Calu3 (cell line): ENCODE measurements at regions not wholly inside any gene's neighbourhood (a gene's known extent, or its start where the extent isn't known, plus 50 kb on each side); places are given as distances from the start of the nearest gene placed in this dataset.
"Not testable (repeated sequence)": the region's sequence is repeated elsewhere in the genome, so short reads cannot be mapped to it uniquely, and the experiment has no call there.

Experiments used
- BruUV-seq: library from RNA; stranded (reverse); fragments of 400-500 nt; replicated peaks from 2 replicates; lab custom pipeline; 2021; lab: Mats Ljungman, UMichigan
- CTCF ChIA-PET: fragments of 300-600 bp; sonication (Branson Sonifier 250); formaldehyde crosslinking; loops from one replicate; lab custom pipeline; 2022; ENCODE audit warnings: antibody characterized with exemption; lab: Charles Lee
- DNase-seq: peaks from one replicate; pipeline ENCODE4 v3.0.0; 2022
- H3K27ac Mint-ChIP-seq: one replicate; pipeline ENCODE4 v1.8.0; 2022; ENCODE audit warnings: mixed read lengths; ENCODE audit not compliant: unreplicated experiment
- H3K27me3 Mint-ChIP-seq: one replicate; pipeline ENCODE4 v1.8.0; 2022; ENCODE audit warnings: mixed read lengths; ENCODE audit not compliant: unreplicated experiment
- H3K36me3 Mint-ChIP-seq: one replicate; pipeline ENCODE4 v1.8.0; 2022; ENCODE audit warnings: mild to moderate bottlenecking, moderate library complexity, mixed read lengths; ENCODE audit not compliant: insufficient read depth, unreplicated experiment
- H3K4me1 Mint-ChIP-seq: one replicate; pipeline ENCODE4 v1.8.0; 2022; ENCODE audit warnings: mild to moderate bottlenecking, low read depth, mixed read lengths; ENCODE audit not compliant: unreplicated experiment
- H3K4me3 Mint-ChIP-seq: one replicate; pipeline ENCODE4 v1.8.0; 2022; ENCODE audit warnings: mild to moderate bottlenecking, low read depth, moderate library complexity, mixed read lengths; ENCODE audit not compliant: unreplicated experiment
- H3K9me3 Mint-ChIP-seq: one replicate; pipeline ENCODE4 v1.8.0; 2022; ENCODE audit warnings: low read depth, mixed read lengths; ENCODE audit not compliant: unreplicated experiment
- intact Hi-C: fragments of 100-400 bp; cut with micrococcal nuclease; formaldehyde crosslinking; loops from one replicate; pipeline ENCODE4 v1.10.0; 2022; ENCODE audit not compliant: unreplicated experiment
- TF ChIP-seq, protein P1 (sequence below): fragments of 200-600 bp; IDR thresholded peaks from one replicate; pipeline ENCODE4 v1.8.0; 2022; ENCODE audit warnings: antibody characterized with exemption; ENCODE audit not compliant: unreplicated experiment

DNA sequence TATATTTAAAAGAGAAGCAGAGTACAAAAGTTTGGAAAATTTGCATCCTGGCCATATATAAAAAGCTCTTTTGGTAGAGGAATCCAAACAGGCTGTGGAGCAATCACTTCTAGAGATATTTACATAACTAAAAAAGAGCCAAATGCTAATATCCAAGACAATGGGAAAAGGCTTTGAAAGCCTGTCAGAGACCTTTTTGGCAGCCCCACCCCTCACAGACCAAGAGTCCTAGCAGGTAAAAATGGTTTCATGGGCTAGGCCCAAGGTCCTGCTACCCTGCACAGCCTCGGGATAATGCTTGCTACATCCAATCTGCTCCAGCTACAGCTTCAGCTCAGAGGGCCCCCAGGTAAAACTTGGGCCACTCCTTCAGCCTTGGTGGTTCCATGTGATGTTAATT is 430.2 kb upstream of the KCND2 start:
- TF ChIP-seq, protein P1, sequence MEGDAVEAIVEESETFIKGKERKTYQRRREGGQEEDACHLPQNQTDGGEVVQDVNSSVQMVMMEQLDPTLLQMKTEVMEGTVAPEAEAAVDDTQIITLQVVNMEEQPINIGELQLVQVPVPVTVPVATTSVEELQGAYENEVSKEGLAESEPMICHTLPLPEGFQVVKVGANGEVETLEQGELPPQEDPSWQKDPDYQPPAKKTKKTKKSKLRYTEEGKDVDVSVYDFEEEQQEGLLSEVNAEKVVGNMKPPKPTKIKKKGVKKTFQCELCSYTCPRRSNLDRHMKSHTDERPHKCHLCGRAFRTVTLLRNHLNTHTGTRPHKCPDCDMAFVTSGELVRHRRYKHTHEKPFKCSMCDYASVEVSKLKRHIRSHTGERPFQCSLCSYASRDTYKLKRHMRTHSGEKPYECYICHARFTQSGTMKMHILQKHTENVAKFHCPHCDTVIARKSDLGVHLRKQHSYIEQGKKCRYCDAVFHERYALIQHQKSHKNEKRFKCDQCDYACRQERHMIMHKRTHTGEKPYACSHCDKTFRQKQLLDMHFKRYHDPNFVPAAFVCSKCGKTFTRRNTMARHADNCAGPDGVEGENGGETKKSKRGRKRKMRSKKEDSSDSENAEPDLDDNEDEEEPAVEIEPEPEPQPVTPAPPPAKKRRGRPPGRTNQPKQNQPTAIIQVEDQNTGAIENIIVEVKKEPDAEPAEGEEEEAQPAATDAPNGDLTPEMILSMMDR, result no peak
- CTCF ChIA-PET, result no interaction called here
- no peaks in the 10 kb centered on the region for H3K4me1 Mint-ChIP-seq
- H3K36me3 Mint-ChIP-seq, result no peaks in the 10 kb centered on the region
- no peak for DNase-seq
- no peaks in the 10 kb centered on the region for H3K27me3 Mint-ChIP-seq
- BruUV-seq, result no TSS peak
- peaks cover 3% of the 10 kb centered on the region for H3K9me3 Mint-ChIP-seq
- H3K4me3 Mint-ChIP-seq, result no peak overlapping the region
- H3K27ac Mint-ChIP-seq, result no peak overlapping the region
- intact Hi-C loops, result no loop called here

DNA sequence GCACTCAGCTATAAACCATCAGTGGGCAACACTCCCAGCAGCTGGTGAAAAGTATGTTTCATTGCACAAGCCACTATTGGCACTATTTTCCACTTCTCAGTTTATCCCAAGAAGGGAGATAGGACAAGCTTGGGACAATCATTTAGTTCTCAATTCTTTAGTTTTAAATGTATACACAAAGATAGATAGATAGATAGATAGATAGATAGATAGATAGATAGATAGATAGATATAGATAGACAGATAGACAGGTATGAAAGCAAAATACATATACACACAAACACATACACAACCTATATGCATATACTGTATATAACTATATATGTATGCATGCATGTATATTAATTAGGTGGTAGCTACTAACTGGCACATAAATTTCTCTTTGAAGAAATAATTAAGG is 411.6 kb upstream of the KCND2 start:
- Mint-ChIP-seq H3K27me3 (no peaks in the 10 kb centered on the region), H3K36me3 (no peaks in the 10 kb centered on the region), H3K27ac (no peak overlapping the region), H3K9me3 (peaks cover 4% of the 10 kb centered on the region), H3K4me1 (no peaks in the 10 kb centered on the region), H3K4me3 (no peak overlapping the region)
- no TSS peak for BruUV-seq
- no peak for DNase-seq
- TF ChIP-seq, protein P1, result no peak
- intact Hi-C loops, result no loop called here
- CTCF ChIA-PET, result no interaction called here

DNA sequence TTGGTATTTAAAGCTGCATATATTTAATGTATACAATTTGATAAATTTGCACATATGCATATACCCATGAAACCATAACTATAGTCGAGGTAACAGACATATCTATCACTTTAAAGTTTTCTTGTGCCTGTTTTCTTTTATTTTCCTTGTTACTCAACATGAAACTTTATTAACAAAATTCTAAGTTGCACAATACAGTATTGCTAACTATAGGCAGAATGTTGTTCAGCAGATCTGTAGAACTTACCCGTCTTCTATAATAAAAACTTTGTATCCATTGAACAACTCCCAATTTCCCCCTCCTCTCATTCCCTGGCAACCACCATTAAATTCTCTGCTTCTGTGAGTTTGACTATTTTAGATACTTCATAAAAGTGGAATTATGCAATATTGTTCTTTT is 404.6 kb upstream of the KCND2 start:
- no peak overlapping the region for H3K4me3 Mint-ChIP-seq
- intact Hi-C loops, result no loop called here
- TF ChIP-seq, protein P1, result no peak
- no peaks in the 10 kb centered on the region for H3K27me3 Mint-ChIP-seq
- no peak overlapping the region for H3K27ac Mint-ChIP-seq
- no peak for DNase-seq
- CTCF ChIA-PET, result no interaction called here
- H3K4me1 Mint-ChIP-seq, result no peaks in the 10 kb centered on the region
- no TSS peak for BruUV-seq
- H3K9me3 Mint-ChIP-seq, result no peaks in the 10 kb centered on the region
- no peaks in the 10 kb centered on the region for H3K36me3 Mint-ChIP-seq

DNA sequence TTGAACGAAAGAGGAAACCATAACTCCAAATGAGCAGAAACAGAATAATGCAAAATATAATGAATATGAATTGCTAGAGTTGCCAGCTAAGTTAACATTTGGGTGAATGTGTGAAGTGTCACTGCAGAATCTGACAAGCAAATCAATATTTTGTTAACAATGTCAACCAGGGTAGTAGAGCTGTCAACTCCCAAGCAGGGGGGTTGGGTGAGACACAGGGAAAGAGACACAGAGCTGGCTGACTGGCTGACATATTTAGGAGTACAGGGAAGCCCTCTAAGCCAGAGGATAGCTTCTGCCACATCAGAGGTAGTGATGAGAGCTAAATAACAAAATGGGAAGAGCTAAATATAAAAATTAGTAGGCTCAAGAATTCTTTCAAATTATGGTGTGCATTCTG is 393.1 kb upstream of the KCND2 start:
- Mint-ChIP-seq H3K27me3 (no peaks in the 10 kb centered on the region), H3K4me3 (no peak overlapping the region), H3K36me3 (no peaks in the 10 kb centered on the region), H3K4me1 (no peaks in the 10 kb centered on the region), H3K9me3 (no peaks in the 10 kb centered on the region), H3K27ac (no peak overlapping the region)
- intact Hi-C loops, result no loop called here
- no peak for DNase-seq
- TF ChIP-seq, protein P1, result no peak
- CTCF ChIA-PET, result no interaction called here
- BruUV-seq, result no TSS peak

DNA sequence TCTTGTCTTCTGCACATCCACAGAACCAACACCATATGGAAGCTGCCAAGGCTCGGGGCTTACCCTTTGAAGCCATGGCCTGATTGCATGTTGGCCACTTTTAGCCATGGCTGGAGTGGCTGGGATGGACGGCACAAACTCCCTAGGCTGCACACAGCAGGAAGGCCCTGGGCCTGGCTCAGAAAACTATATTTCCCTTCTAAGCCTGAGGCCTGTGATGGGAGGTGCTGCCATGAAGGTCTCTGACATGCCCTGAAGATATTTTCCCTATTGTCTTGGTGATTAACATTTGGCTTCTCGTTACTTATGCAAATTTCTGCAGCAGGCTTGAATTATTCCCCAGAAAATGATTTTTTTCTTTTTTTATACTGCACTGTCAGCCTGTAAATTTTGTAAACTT is 387.0 kb upstream of the KCND2 start:
- CTCF ChIA-PET, result no interaction called here
- no TSS peak for BruUV-seq
- H3K27me3 Mint-ChIP-seq, result no peaks in the 10 kb centered on the region
- DNase-seq, result no peak
- intact Hi-C loops, result no loop called here
- H3K36me3 Mint-ChIP-seq, result no peaks in the 10 kb centered on the region
- peaks cover 4% of the 10 kb centered on the region for H3K9me3 Mint-ChIP-seq
- H3K27ac Mint-ChIP-seq, result no peak overlapping the region
- TF ChIP-seq, protein P1, result no peak
- H3K4me3 Mint-ChIP-seq, result no peak overlapping the region
- H3K4me1 Mint-ChIP-seq, result no peaks in the 10 kb centered on the region

DNA sequence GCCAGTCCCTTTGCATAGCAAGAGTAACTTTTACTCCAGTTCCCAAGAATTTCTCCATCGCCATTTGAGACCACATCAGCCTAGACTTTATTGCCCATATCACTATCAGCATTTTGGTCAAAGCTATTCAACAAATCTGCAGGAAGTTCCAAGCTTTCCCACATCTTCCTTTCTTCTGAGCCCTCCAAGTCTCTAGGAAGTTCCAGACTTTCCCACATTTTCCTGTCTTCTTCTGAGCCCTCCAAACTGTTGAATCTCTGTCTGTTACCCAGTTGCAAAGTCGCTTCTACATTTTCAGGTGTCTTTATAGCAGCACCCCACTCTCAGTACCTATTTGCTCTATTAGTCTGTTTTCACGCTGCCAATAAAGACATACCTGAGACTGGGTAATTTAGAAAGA is 386.4 kb upstream of the KCND2 start:
- DNase-seq, H3K36me3 Mint-ChIP-seq, H3K4me1 Mint-ChIP-seq, H3K4me3 Mint-ChIP-seq, H3K27ac Mint-ChIP-seq, BruUV-seq, H3K9me3 Mint-ChIP-seq, intact Hi-C loops, CTCF ChIA-PET, H3K27me3 Mint-ChIP-seq: not testable (repeated sequence)
